Hepatocyte (in vitro differentiated cells): ENCODE measurements at regions not wholly inside any gene's neighbourhood (a gene's known extent, or its start where the extent isn't known, plus 50 kb on each side); places are given as distances from the start of the nearest gene placed in this dataset.

Source experiments
- DNase-seq: peaks from one replicate; pipeline ENCODE4 v3.0.0-alpha.2; 2016; ENCODE audit warnings: low spot score
- H2AFZ ChIP-seq: fragments of 200-600 bp; sonication (generic); 2 replicates; pipeline ENCODE4 v1.6.0; 2016; ENCODE audit warnings: antibody characterized with exemption, mild to moderate bottlenecking
- H3K27ac ChIP-seq: fragments of 200-600 bp; sonication (generic); 2 replicates; pipeline ENCODE4 v1.5.1; 2016; ENCODE audit warnings: mild to moderate bottlenecking
- H3K27me3 ChIP-seq: fragments of 200-600 bp; sonication (generic); 2 replicates; pipeline ENCODE4 v1.6.1; 2016
- H3K36me3 ChIP-seq: fragments of 200-600 bp; sonication (generic); replicated peaks from 2 replicates; pipeline ENCODE4 v1.5.1; 2016; ENCODE audit warnings: low read depth; ENCODE audit not compliant: insufficient read depth
- H3K4me1 ChIP-seq: fragments of 200-600 bp; sonication (generic); 2 replicates; pipeline ENCODE4 v1.5.1; 2016; ENCODE audit warnings: mild to moderate bottlenecking, moderate library complexity; ENCODE audit not compliant: insufficient read depth
- H3K4me2 ChIP-seq: fragments of 200-600 bp; sonication (generic); 2 replicates; pipeline ENCODE4 v1.6.0; 2016
- H3K4me3 ChIP-seq: fragments of 200-600 bp; sonication (generic); 2 replicates; pipeline ENCODE4 v1.5.1; 2016; ENCODE audit warnings: mild to moderate bottlenecking
- H3K79me2 ChIP-seq: fragments of 200-600 bp; sonication (generic); 2 replicates; pipeline ENCODE4 v1.6.0; 2017; ENCODE audit warnings: mild to moderate bottlenecking
- H3K9me2 ChIP-seq: fragments of 200-600 bp; sonication (generic); replicated peaks from 2 replicates; pipeline ENCODE4 v1.6.0; 2017; ENCODE audit warnings: mild to moderate bottlenecking; ENCODE audit not compliant: insufficient read depth
- H3K9me3 ChIP-seq: fragments of 200-600 bp; sonication (generic); 2 replicates; pipeline ENCODE4 v1.5.1; 2016; ENCODE audit warnings: low read depth, mild to moderate bottlenecking
- H4K20me1 ChIP-seq: fragments of 200-600 bp; sonication (generic); 2 replicates; pipeline ENCODE4 v1.6.0; 2016; ENCODE audit warnings: mild to moderate bottlenecking; ENCODE audit not compliant: insufficient read depth, poor library complexity, severe bottlenecking
- CTCF ChIP-seq: fragments of 200-600 bp; sonication (generic); IDR thresholded peaks from 2 replicates; pipeline ENCODE4 v1.5.1; 2016; ENCODE audit warnings: antibody characterized with exemption, mild to moderate bottlenecking; ENCODE audit not compliant: poor library complexity
- EZH2 ChIP-seq: fragments of 200-600 bp; sonication (generic); IDR thresholded peaks from 2 replicates; pipeline ENCODE4 v1.6.1; 2016; ENCODE audit warnings: antibody characterized with exemption, mild to moderate bottlenecking, borderline replicate concordance
- EZH2phosphoT487 ChIP-seq: fragments of 200-600 bp; sonication (generic); IDR thresholded peaks from one replicate; pipeline ENCODE4 v1.6.1; 2018; ENCODE audit warnings: antibody characterized with exemption, mild to moderate bottlenecking, low read depth, moderate library complexity; ENCODE audit not compliant: unreplicated experiment, severe bottlenecking
- WGBS: methylation state at CpG from one replicate; pipeline ENCODE4 v1.1.6; 2016; ENCODE audit warnings: low lambda C conversion rate; ENCODE audit errors: missing lambda C conversion rate; 5-methylcytosine and 5-hydroxymethylcytosine counted together

GRCh38 chr2:239793836-239794235, 231.3 kb downstream of the NDUFA10 start:
- H3K4me3 ChIP-seq, result no peak overlapping the region
- H3K9me3 ChIP-seq, result no peaks in the 10 kb centered on the region
- no peak overlapping the region for H3K27ac ChIP-seq
- no peaks in the 10 kb centered on the region for H4K20me1 ChIP-seq
- no peak for DNase-seq
- TF ChIP-seq EZH2 (no peak), EZH2phosphoT487 (no peak), CTCF (no peak)
- H2AFZ ChIP-seq, result no peak overlapping the region
- H3K27me3 ChIP-seq, result no peaks in the 10 kb centered on the region
- H3K4me1 ChIP-seq, result no peaks in the 10 kb centered on the region
- no peaks in the 10 kb centered on the region for H3K9me2 ChIP-seq
- H3K36me3 ChIP-seq, result no peaks in the 10 kb centered on the region
- WGBS, result 79% methylated on average over 5 of the region's 7 CpGs
- H3K4me2 ChIP-seq, result no peak overlapping the region
- H3K79me2 ChIP-seq, result no peaks in the 10 kb centered on the region

GRCh38 chr2:239793086-239793485, 232.1 kb downstream of the NDUFA10 start:
- Histone ChIP-seq H4K20me1 (no peaks in the 10 kb centered on the region), H3K4me1 (no peaks in the 10 kb centered on the region), H2AFZ (no peak overlapping the region), H3K79me2 (no peaks in the 10 kb centered on the region), H3K9me3 (no peaks in the 10 kb centered on the region), H3K4me2 (no peak overlapping the region), H3K36me3 (no peaks in the 10 kb centered on the region), H3K4me3 (no peak overlapping the region), H3K27me3 (no peaks in the 10 kb centered on the region), H3K27ac (no peak overlapping the region), H3K9me2 (no peaks in the 10 kb centered on the region)
- TF ChIP-seq CTCF (no peak), EZH2phosphoT487 (no peak), EZH2 (no peak)
- DNase-seq, result no peak
- 92% methylated on average over 5 of the region's 5 CpGs for WGBS

- Histone ChIP-seq H2AFZ (no peak overlapping the region), H3K27ac (no peak overlapping the region), H3K36me3 (no peaks in the 10 kb centered on the region), H3K9me2 (no peaks in the 10 kb centered on the region), H3K9me3 (no peaks in the 10 kb centered on the region), H3K4me3 (no peak overlapping the region), H4K20me1 (no peaks in the 10 kb centered on the region), H3K4me2 (no peak overlapping the region), H3K27me3 (no peaks in the 10 kb centered on the region), H3K79me2 (no peaks in the 10 kb centered on the region), H3K4me1 (no peaks in the 10 kb centered on the region)
- TF ChIP-seq EZH2phosphoT487 (no peak), EZH2 (no peak), CTCF (no peak)
- no peak for DNase-seq
- 81% methylated on average over 18 of the region's 18 CpGs for WGBS
These were observed 232.6 kb downstream of the NDUFA10 start for GRCh38 chr2:239792405-239793084.
